T-helper 1 cell treated with Interleukin-12 subunit alpha and Interleukin-12 subunit beta and Interleukin-4 antibody, amounts not matched to agents 30 μg/mL and 1 μg/mL, for 36 hours (primary cell): ENCODE measurements at regions not wholly inside any gene's neighbourhood (a gene's known extent, or its start where the extent isn't known, plus 50 kb on each side); places are given as distances from the start of the nearest gene placed in this dataset.

Experiments used
- H3K27ac Mint-ChIP-seq: one replicate; pipeline ENCODE4 v1.8.0; 2021; ENCODE audit warnings: mild to moderate bottlenecking, mixed read lengths
- H3K27me3 Mint-ChIP-seq: one replicate; pipeline ENCODE4 v1.8.0; 2021; ENCODE audit warnings: low read depth, mixed read lengths
- H3K36me3 Mint-ChIP-seq: one replicate; pipeline ENCODE4 v1.8.0; 2021; ENCODE audit warnings: low read depth, mixed read lengths
- H3K4me1 Mint-ChIP-seq: one replicate; pipeline ENCODE4 v1.8.0; 2021; ENCODE audit warnings: low read depth, mixed read lengths
- H3K4me3 Mint-ChIP-seq: one replicate; pipeline ENCODE4 v1.8.0; 2021; ENCODE audit warnings: mild to moderate bottlenecking, moderate library complexity, mixed read lengths
- H3K9me3 Mint-ChIP-seq: one replicate; pipeline ENCODE4 v1.8.0; 2021; ENCODE audit warnings: mixed read lengths

DNA sequence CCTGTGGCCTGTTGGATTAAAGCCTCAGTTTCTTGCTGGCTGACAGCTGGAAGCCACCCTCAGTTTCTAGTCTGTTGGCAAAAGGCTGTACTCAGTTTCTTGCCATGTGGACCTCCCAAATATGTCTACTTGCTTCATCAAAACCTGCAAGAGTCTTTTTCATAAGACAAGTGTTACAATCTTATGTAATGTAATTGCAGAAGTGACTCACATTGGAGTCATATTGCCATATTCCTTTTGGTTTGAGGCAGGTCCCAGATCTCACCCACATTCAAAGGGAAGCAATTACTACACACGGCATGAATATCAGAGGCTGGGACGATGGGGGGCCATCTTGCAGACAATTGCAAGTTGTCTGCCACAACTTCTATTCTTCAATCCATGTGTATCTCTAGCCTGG lies 286.7 kb upstream of the IL12B start:
- no peaks in the 10 kb centered on the region for H3K9me3 Mint-ChIP-seq

GRCh38 chr5:159619826-159620225 lies 289.5 kb upstream of the IL12B start:
- Mint-ChIP-seq H3K27ac (no peak overlapping the region), H3K9me3 (peaks cover 10% of the 10 kb centered on the region), H3K36me3 (peaks cover 2% of the 10 kb centered on the region), H3K4me1 (no peaks in the 10 kb centered on the region), H3K4me3 (no peak overlapping the region), H3K27me3 (peaks cover 8% of the 10 kb centered on the region)

More for the DNA sequence above, 286.7 kb upstream of the IL12B start:
- no peaks in the 10 kb centered on the region for H3K4me1 Mint-ChIP-seq
- H3K27me3 Mint-ChIP-seq: peaks cover 3% of the 10 kb centered on the region
- H3K36me3 Mint-ChIP-seq: no peaks in the 10 kb centered on the region
- no peak overlapping the region for H3K27ac Mint-ChIP-seq
- no peak overlapping the region for H3K4me3 Mint-ChIP-seq

DNA sequence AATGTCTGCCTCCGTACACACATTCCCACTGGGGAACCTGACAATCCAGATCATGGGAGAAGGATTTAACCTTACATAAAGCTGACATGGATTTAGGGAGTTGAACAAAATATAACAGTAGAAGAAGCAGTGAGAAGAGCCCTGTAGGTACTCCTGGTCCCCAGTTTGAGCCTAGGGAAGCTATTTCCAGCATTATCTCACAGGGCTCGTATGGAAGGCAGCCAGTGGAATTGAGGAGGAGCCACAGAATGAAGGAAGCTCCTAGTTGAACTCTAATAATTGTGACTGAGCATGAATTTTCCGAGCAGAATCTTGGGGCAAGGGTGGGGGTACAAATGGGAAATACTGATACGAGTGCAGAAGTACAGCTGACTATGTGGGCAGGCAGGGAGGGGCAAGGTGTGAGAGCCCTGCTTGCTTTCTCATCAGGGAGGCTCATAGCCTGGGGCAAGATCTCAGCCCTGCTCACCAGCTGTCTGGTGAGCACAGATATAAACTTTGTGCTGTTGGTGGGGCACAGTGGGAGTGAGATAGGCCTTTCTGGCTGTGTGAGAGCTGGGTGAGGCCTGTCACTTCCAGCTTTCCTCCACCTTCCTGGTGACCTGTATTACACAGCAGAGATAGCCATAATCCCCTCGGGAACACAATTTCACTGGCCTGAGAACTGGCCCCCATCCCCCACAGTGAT lies 290.7 kb upstream of the IL12B start:
- Mint-ChIP-seq H3K27ac (no peak overlapping the region), H3K4me3 (no peak overlapping the region), H3K9me3 (peaks cover 16% of the 10 kb centered on the region), H3K27me3 (peaks cover 8% of the 10 kb centered on the region), H3K4me1 (no peaks in the 10 kb centered on the region), H3K36me3 (peaks cover 2% of the 10 kb centered on the region)

DNA sequence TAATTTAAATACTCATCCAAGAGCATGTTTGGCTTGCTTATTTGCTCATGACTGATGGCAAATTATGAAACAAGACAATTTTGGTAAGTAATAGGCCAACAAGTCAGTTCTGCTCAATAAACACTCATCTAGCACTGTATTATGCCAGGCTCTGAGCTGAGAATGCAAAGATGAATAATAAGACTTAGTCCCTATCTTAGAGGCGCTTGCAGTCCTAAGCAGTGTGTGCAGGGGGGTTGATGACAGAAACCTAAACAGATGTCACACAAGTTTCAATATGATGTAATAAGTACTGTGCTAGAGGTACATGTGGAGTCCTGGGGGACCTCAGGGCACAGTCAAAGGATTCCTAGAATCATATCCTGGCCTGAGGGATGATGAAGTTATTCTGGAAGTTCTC lies 287.6 kb upstream of the ADRA1B start:
- H3K4me1 Mint-ChIP-seq: no peaks in the 10 kb centered on the region
- no peak overlapping the region for H3K27ac Mint-ChIP-seq
- no peak overlapping the region for H3K4me3 Mint-ChIP-seq
- H3K27me3 Mint-ChIP-seq: peaks cover 4% of the 10 kb centered on the region
- H3K9me3 Mint-ChIP-seq: peaks cover 10% of the 10 kb centered on the region
- no peaks in the 10 kb centered on the region for H3K36me3 Mint-ChIP-seq

DNA sequence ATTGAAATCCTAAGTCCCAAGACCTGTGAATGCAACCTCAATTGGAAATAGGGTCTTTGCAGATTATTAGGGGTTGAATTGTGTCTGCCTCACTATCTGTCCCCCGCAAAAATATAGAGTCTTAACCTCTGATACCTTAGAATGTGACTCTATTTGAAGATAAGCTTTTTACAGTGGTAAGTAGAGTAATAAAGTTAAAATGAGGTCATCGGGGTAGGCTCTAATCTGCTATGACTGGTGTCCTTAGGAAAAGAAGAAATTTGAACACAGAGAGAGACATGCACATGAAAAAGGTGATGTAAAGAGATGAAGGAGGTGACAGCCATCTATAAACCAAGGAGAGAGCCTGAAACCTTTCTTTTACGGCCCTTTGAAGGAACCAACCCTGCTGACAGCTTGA lies 287.1 kb upstream of the ADRA1B start:
- Mint-ChIP-seq H3K9me3 (peaks cover 10% of the 10 kb centered on the region), H3K27ac (no peak overlapping the region)

DNA sequence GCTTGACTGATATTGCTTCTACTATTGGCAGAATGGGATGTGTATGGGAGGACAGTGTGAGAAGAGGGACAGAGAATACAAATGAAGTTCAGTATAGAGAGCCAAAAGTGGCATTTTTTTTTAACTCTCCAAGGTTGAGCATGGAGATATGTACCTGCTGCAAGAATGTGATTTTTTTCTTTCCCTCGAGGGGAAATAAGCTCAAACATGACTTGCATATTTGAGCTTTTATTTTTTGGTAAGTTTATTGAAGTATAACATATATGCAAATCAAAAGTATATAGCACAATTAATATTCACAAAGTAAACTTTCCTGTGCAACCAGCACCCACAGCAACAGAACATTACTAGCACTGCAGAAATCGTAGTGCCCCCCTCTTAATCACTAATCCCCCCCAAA lies 285.7 kb upstream of the ADRA1B start:
- Mint-ChIP-seq H3K4me1 (no peaks in the 10 kb centered on the region), H3K27ac (no peak overlapping the region), H3K27me3 (no peaks in the 10 kb centered on the region), H3K36me3 (no peaks in the 10 kb centered on the region), H3K9me3 (no peaks in the 10 kb centered on the region), H3K4me3 (no peak overlapping the region)

More for the DNA sequence above, 287.1 kb upstream of the ADRA1B start:
- no peaks in the 10 kb centered on the region for H3K36me3 Mint-ChIP-seq
- no peaks in the 10 kb centered on the region for H3K4me1 Mint-ChIP-seq
- peaks cover 4% of the 10 kb centered on the region for H3K27me3 Mint-ChIP-seq
- no peak overlapping the region for H3K4me3 Mint-ChIP-seq

- no peaks in the 10 kb centered on the region for H3K9me3 Mint-ChIP-seq
- no peaks in the 10 kb centered on the region for H3K36me3 Mint-ChIP-seq
- no peaks in the 10 kb centered on the region for H3K4me1 Mint-ChIP-seq
- no peak overlapping the region for H3K4me3 Mint-ChIP-seq
- no peak overlapping the region for H3K27ac Mint-ChIP-seq
- H3K27me3 Mint-ChIP-seq: no peaks in the 10 kb centered on the region
These were observed 285.3 kb upstream of the ADRA1B start for GRCh38 chr5:159631001-159631400.

GRCh38 chr5:159632866-159633265 lies 283.4 kb upstream of the ADRA1B start:
- Mint-ChIP-seq H3K4me3 (no peak overlapping the region), H3K4me1 (no peaks in the 10 kb centered on the region), H3K27ac (no peak overlapping the region), H3K27me3 (peaks cover 9% of the 10 kb centered on the region), H3K36me3 (no peaks in the 10 kb centered on the region), H3K9me3 (no peaks in the 10 kb centered on the region)

DNA sequence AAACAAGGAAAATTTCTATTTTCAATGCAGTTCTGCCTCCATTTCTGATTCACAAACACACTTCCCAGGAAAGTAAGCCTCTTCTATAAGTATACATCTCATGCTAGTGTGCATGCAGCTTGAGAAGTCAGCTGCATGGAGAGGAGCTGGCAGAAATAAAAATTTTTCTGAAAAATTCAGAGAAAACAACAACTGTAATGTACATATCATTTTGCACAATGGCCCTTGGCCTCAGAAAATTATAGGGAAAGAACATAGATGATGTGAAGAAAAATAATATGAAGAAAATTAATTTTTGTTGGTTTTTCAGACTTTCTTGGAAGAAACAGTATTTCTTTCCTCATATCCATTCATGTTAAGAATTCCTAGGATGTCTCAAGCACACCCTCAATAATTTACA lies 277.8 kb upstream of the ADRA1B start:
- no peak overlapping the region for H3K27ac Mint-ChIP-seq
- H3K9me3 Mint-ChIP-seq: no peaks in the 10 kb centered on the region
- H3K4me1 Mint-ChIP-seq: no peaks in the 10 kb centered on the region
- H3K36me3 Mint-ChIP-seq: no peaks in the 10 kb centered on the region
- peaks cover 13% of the 10 kb centered on the region for H3K27me3 Mint-ChIP-seq
- H3K4me3 Mint-ChIP-seq: no peak overlapping the region

DNA sequence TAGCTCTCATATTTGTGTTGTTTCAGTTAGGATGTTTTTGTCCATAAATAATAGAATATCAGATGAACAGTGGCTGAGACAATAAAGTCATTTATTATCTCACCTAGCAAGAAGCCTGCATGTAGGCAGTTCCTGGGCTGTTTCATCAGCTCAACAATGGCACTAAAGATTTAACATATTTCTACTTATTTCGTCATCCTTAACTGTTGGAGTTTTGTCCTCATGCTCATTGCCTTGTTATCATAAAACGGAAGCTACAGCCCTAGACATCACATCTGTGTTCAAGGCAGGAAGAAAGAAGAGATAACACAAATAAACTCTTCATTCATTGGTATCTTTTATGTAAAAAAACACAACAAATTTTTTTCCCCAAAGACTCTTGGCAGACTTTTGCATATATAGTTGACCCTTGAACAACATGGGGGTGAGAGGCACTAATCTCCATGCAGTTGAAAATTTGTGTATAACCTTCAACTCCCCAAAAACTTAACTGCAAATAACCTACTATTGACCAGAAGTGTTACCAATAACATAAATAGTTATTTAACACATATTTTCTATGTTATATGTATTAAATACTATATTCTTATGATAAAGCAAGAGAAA lies 277.2 kb upstream of the ADRA1B start:
- Mint-ChIP-seq H3K9me3 (no peaks in the 10 kb centered on the region), H3K4me1 (no peaks in the 10 kb centered on the region), H3K4me3 (no peak overlapping the region), H3K27ac (no peak overlapping the region), H3K27me3 (peaks cover 13% of the 10 kb centered on the region), H3K36me3 (no peaks in the 10 kb centered on the region)

DNA sequence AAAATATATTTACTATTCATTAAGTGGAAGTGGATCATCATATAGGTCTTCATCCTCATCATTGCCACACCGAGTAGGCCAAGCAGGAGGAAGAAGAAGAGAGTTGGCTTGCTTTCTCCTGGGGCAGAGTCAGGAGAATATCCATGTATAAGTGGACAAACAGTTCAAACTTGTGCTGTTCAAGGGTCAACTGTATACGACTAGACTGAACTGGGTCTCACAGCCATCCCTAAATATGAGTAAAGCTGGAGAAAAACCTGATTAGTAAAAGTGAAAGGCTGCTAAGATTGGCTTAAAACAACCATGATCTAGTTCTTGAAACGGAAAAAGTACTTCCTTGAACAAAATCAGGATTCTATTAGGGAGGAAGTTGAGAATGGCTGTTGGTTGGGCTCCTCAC lies 276.7 kb upstream of the ADRA1B start:
- peaks cover 13% of the 10 kb centered on the region for H3K27me3 Mint-ChIP-seq
- no peak overlapping the region for H3K27ac Mint-ChIP-seq
- no peaks in the 10 kb centered on the region for H3K9me3 Mint-ChIP-seq
- H3K4me1 Mint-ChIP-seq: no peaks in the 10 kb centered on the region
- H3K4me3 Mint-ChIP-seq: no peak overlapping the region
- no peaks in the 10 kb centered on the region for H3K36me3 Mint-ChIP-seq

- Mint-ChIP-seq H3K9me3 (no peaks in the 10 kb centered on the region), H3K36me3 (no peaks in the 10 kb centered on the region)
These were observed 275.8 kb upstream of the ADRA1B start for GRCh38 chr5:159640446-159640845.

DNA sequence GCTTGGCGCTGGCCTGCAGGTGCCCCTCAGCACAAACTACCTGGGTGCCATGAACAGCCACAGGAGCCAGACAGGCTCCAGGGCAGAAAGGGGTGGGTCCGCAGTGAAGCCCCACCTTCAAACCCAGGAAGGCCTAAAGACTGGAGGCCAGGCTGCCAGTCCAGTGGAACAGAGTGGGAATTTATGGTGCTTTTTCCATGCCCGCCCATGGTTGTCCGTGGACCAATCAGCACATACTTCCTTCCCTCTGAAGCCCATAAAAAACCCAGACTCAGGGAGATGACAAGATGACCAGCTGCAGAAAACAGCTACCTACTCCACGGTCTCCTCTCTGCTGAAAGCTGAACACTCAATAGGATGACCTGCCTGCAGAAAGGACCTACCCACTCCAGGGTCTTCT lies 275.4 kb upstream of the ADRA1B start:
- Mint-ChIP-seq H3K27ac (no peak overlapping the region), H3K4me3 (no peak overlapping the region), H3K9me3 (no peaks in the 10 kb centered on the region), H3K36me3 (no peaks in the 10 kb centered on the region), H3K27me3 (peaks cover 13% of the 10 kb centered on the region), H3K4me1 (no peaks in the 10 kb centered on the region)

More at GRCh38 chr5:159640446-159640845, 275.8 kb upstream of the ADRA1B start:
- Mint-ChIP-seq H3K4me3 (no peak overlapping the region), H3K27ac (no peak overlapping the region), H3K27me3 (peaks cover 13% of the 10 kb centered on the region), H3K4me1 (no peaks in the 10 kb centered on the region)

- Mint-ChIP-seq H3K36me3 (no peaks in the 10 kb centered on the region), H3K27me3 (peaks cover 13% of the 10 kb centered on the region), H3K27ac (no peak overlapping the region), H3K4me3 (no peak overlapping the region), H3K4me1 (no peaks in the 10 kb centered on the region), H3K9me3 (no peaks in the 10 kb centered on the region)
These were observed 274.8 kb upstream of the ADRA1B start for GRCh38 chr5:159641371-159642039.

GRCh38 chr5:159642379-159642778 lies 273.9 kb upstream of the ADRA1B start:
- no peaks in the 10 kb centered on the region for H3K9me3 Mint-ChIP-seq
- peaks cover 9% of the 10 kb centered on the region for H3K27me3 Mint-ChIP-seq
- no peaks in the 10 kb centered on the region for H3K36me3 Mint-ChIP-seq
- H3K4me1 Mint-ChIP-seq: no peaks in the 10 kb centered on the region
- H3K4me3 Mint-ChIP-seq: no peak overlapping the region
- no peak overlapping the region for H3K27ac Mint-ChIP-seq
